SKM-1 treated with dmso at 0.1 percent for 144 hours (cell line): ENCODE measurements at regions not wholly inside any gene's neighbourhood (a gene's known extent, or its start where the extent isn't known, plus 50 kb on each side); places are given as distances from the start of the nearest gene placed in this dataset.

Experiments
- DNase-seq: peaks from one replicate; lab custom pipeline; 2025; ENCODE audit not compliant: unreplicated experiment; lab: John Stamatoyannopoulos, UW

GRCh38 chr20:22781869-22782268 is 197.5 kb upstream of the FOXA2 start:
- no peak for DNase-seq

GRCh38 chr20:22789676-22790075 is 205.3 kb upstream of the FOXA2 start:
- DNase-seq, result no peak

- no peak for DNase-seq
Measured at GRCh38 chr20:22791396-22791795, 207.0 kb upstream of the FOXA2 start.

GRCh38 chr20:22791877-22792525 is 207.6 kb upstream of the FOXA2 start:
- DNase-seq, result no peak

- no peak for DNase-seq
Measured at GRCh38 chr20:22794200-22794599, 209.8 kb upstream of the FOXA2 start.

GRCh38 chr20:22795433-22795832 is 211.1 kb upstream of the FOXA2 start:
- no peak for DNase-seq

GRCh38 chr20:22795871-22796270 is 211.5 kb upstream of the FOXA2 start:
- DNase-seq, result no peak

GRCh38 chr20:22796469-22797077 is 212.2 kb upstream of the FOXA2 start:
- no peak for DNase-seq

- no peak for DNase-seq
Measured at GRCh38 chr20:22797103-22797502, 212.7 kb upstream of the FOXA2 start.

- DNase-seq, result no peak
Measured at GRCh38 chr20:22799687-22800086, 215.3 kb upstream of the FOXA2 start.

- no peak for DNase-seq
Measured at GRCh38 chr20:22800129-22800528, 215.8 kb upstream of the FOXA2 start.

GRCh38 chr20:22801528-22801927 is 217.2 kb upstream of the FOXA2 start:
- no peak for DNase-seq

GRCh38 chr20:22802296-22802695 is 217.9 kb upstream of the FOXA2 start:
- no peak for DNase-seq

GRCh38 chr20:22805219-22805618 is 220.8 kb upstream of the FOXA2 start:
- DNase-seq, result no peak

- no peak for DNase-seq
Measured at GRCh38 chr20:22805996-22806395, 221.6 kb upstream of the FOXA2 start.

GRCh38 chr20:22807045-22807444 is 222.7 kb upstream of the FOXA2 start:
- DNase-seq, result no peak

- no peak for DNase-seq
Measured at GRCh38 chr20:22807646-22808244, 223.4 kb upstream of the FOXA2 start.

GRCh38 chr20:22808628-22809027 is 224.3 kb upstream of the FOXA2 start:
- no peak for DNase-seq

- no peak for DNase-seq
Measured at GRCh38 chr20:22810030-22810429, 225.1 kb upstream of the SSTR4 start.

GRCh38 chr20:22810626-22811569 is 224.2 kb upstream of the SSTR4 start:
- DNase-seq, result no peak

GRCh38 chr20:22814471-22815205 is 220.5 kb upstream of the SSTR4 start:
- no peak for DNase-seq
